Large intestine (tissue), 3 donors: ENCODE measurements at regions not wholly inside any gene's neighbourhood (a gene's known extent, or its start where the extent isn't known, plus 50 kb on each side); places are given as distances from the start of the nearest gene placed in this dataset.

Source experiments
- DNase-seq, 2 donors: peaks; one replicate each; pipeline versions ENCODE4 v3.0.0 to v3.0.0-alpha.2; 2013
- H3K27ac ChIP-seq: one replicate; pipeline ENCODE4 v1.5.1; 2013; ENCODE audit warnings: low read length
- H3K27me3 ChIP-seq: 2 replicates; pipeline ENCODE4 v1.6.1; 2013; ENCODE audit warnings: low read length; ENCODE audit not compliant: control insufficient read depth, insufficient read depth
- H3K36me3 ChIP-seq: 2 replicates; pipeline ENCODE4 v1.6.1; 2013; ENCODE audit warnings: low read length; ENCODE audit not compliant: control insufficient read depth, insufficient read depth
- H3K4me1 ChIP-seq: one replicate; pipeline ENCODE4 v1.6.1; 2013; ENCODE audit warnings: low read length; ENCODE audit not compliant: control insufficient read depth, insufficient read depth
- H3K4me3 ChIP-seq: one replicate; pipeline ENCODE4 v1.5.1; 2013; ENCODE audit warnings: low read length
- H3K9me3 ChIP-seq: one replicate; pipeline ENCODE4 v1.6.1; 2013; ENCODE audit warnings: mild to moderate bottlenecking, low read depth, low read length, moderate library complexity; ENCODE audit not compliant: control insufficient read depth
- whole genome bisulfite sequencing: methylation state at CpG from one replicate; pipeline ENCODE4 v1.1.5; 2013; ENCODE audit warnings: low lambda C conversion rate; ENCODE audit not compliant: insufficient coverage; 5-methylcytosine and 5-hydroxymethylcytosine counted together

DNA sequence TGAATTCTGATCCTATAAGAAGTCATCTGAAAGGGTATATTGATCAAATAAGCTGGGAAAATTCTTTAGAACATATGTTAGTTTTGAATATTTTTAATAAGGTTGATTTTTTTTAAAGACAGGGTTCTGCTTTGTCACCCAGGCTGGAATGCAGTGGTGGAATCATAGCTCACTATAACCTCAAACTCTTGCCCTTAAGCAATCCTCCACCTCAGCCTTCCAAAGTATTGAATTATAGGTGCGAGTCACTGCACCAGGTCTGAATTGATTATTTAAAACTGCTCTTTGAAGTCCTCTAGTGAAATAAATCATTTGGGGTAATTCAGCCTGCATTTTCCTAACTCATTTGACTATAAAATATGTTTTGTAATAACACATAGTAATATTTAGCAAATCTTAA lies 812.3 kb downstream of the PDHA2 start:
- H3K27me3 ChIP-seq = peaks cover 2% of the 10 kb centered on the region
- H3K36me3 ChIP-seq = no peaks in the 10 kb centered on the region
- WGBS = no CpG with 5 or more reads among the region's 1 CpG

GRCh38 chr4:96652821-96653220 lies 812.9 kb downstream of the PDHA2 start:
- H3K36me3 ChIP-seq = no peaks in the 10 kb centered on the region
- no peaks in the 10 kb centered on the region for H3K27me3 ChIP-seq
- H3K27ac ChIP-seq = no peak overlapping the region
- no peaks in the 10 kb centered on the region for H3K9me3 ChIP-seq
- WGBS = no CpG with 5 or more reads among the region's 7 CpGs
- no peak overlapping the region for H3K4me3 ChIP-seq
- DNase-seq = no peak
- no peaks in the 10 kb centered on the region for H3K4me1 ChIP-seq

More for the DNA sequence above, 812.3 kb downstream of the PDHA2 start:
- DNase-seq = no peak
- no peak overlapping the region for H3K27ac ChIP-seq
- H3K4me1 ChIP-seq = no peaks in the 10 kb centered on the region
- no peak overlapping the region for H3K4me3 ChIP-seq
- no peaks in the 10 kb centered on the region for H3K9me3 ChIP-seq

- no peaks in the 10 kb centered on the region for H3K9me3 ChIP-seq
- WGBS = no CpG with 5 or more reads among the region's 6 CpGs
- peak in 1 of 2 donors; percentile 4 for DNase-seq
Measured at GRCh38 chr4:96654045-96654444, 814.2 kb downstream of the PDHA2 start.

GRCh38 chr4:96670381-96670780 lies 830.5 kb downstream of the PDHA2 start:
- DNase-seq = no peak
- H3K4me3 ChIP-seq = no peak overlapping the region
- WGBS = 93% methylated on average over 2 of the region's 2 CpGs
- H3K36me3 ChIP-seq = no peaks in the 10 kb centered on the region
- H3K27ac ChIP-seq = no peak overlapping the region
- H3K27me3 ChIP-seq = no peaks in the 10 kb centered on the region
- no peaks in the 10 kb centered on the region for H3K4me1 ChIP-seq
- H3K9me3 ChIP-seq = no peaks in the 10 kb centered on the region

More at GRCh38 chr4:96654045-96654444, 814.2 kb downstream of the PDHA2 start:
- Histone ChIP-seq H3K36me3 (no peaks in the 10 kb centered on the region), H3K4me3 (no peak overlapping the region), H3K27me3 (no peaks in the 10 kb centered on the region), H3K4me1 (no peaks in the 10 kb centered on the region), H3K27ac (no peak overlapping the region)

DNA sequence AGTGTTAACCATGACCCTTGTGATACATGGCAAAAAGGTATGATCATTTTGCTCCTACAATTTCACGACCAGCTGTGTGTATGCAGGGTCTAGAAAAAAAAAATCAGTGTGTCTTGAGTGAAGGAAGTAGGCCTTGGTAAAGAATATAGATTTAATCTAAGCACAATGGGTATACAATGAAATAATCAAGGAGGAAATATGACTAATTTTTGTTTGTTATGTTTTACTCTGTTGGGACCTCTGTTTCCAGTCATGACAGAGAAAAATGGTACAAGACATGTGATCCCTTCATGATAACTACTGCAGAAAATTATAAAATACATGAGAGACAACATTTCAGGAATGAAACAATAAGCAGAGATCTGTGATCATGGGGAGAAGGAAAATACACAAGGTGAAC lies 835.5 kb downstream of the PDHA2 start:
- Histone ChIP-seq H3K36me3 (no peaks in the 10 kb centered on the region), H3K4me3 (no peak overlapping the region), H3K27me3 (no peaks in the 10 kb centered on the region), H3K27ac (no peak overlapping the region), H3K4me1 (no peaks in the 10 kb centered on the region), H3K9me3 (no peaks in the 10 kb centered on the region)
- WGBS = no CpG with 5 or more reads among the region's 1 CpG
- DNase-seq = no peak

GRCh38 chr4:96675896-96676295 lies 836.0 kb downstream of the PDHA2 start:
- Histone ChIP-seq H3K27ac (no peak overlapping the region), H3K27me3 (no peaks in the 10 kb centered on the region), H3K9me3 (no peaks in the 10 kb centered on the region), H3K4me1 (no peaks in the 10 kb centered on the region), H3K4me3 (no peak overlapping the region), H3K36me3 (no peaks in the 10 kb centered on the region)
- DNase-seq = no peak
- WGBS = no CpG with 5 or more reads among the region's 1 CpG

GRCh38 chr4:96676754-96677435 lies 837.0 kb downstream of the PDHA2 start:
- no CpG with 5 or more reads among the region's 3 CpGs for WGBS
- no peak for DNase-seq

DNA sequence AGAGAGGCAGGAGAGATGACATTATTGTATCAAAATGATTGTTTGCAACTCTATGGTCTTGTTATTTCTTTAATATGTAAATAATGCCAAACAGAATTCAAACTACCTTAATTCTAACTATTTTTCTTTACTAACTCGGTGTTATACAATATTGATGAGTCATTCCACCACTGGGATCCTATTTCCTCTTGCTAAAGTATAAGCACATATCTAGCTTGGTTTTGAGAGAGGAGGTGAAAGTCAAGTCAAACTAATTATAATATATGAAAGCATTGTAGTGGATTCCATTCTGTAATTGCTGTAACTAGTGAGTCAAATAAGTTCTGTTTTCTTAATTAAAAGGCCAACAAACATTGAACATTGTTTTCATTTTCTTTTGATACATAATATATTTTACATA lies 837.6 kb downstream of the PDHA2 start:
- Histone ChIP-seq H3K27me3 (no peaks in the 10 kb centered on the region), H3K4me3 (no peak overlapping the region), H3K4me1 (no peaks in the 10 kb centered on the region), H3K27ac (no peak overlapping the region), H3K36me3 (no peaks in the 10 kb centered on the region), H3K9me3 (no peaks in the 10 kb centered on the region)
- no peak for DNase-seq
- WGBS = no CpG with 5 or more reads among the region's 1 CpG

More at GRCh38 chr4:96676754-96677435, 837.0 kb downstream of the PDHA2 start:
- no peaks in the 10 kb centered on the region for H3K9me3 ChIP-seq
- no peaks in the 10 kb centered on the region for H3K36me3 ChIP-seq
- H3K27ac ChIP-seq = no peak overlapping the region
- H3K4me3 ChIP-seq = no peak overlapping the region
- no peaks in the 10 kb centered on the region for H3K4me1 ChIP-seq
- no peaks in the 10 kb centered on the region for H3K27me3 ChIP-seq

DNA sequence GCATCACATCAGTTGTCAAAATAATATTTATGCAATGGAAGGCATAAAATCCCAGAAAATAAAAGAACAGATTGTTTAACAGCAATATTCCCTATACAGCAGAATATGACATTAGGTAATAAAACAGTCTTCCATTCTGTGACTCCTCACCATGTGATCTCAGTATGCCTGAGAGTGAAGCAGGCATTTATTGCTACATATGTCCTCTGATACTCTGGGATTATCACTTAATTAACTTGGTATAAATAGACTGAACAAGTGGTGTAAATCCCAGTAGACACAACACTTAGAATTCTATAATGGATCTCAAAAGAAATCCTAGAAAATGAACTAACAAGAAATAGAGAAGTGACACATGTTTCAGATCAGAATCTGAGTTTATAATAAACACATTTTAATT lies 841.3 kb downstream of the PDHA2 start:
- Histone ChIP-seq H3K4me1 (no peaks in the 10 kb centered on the region), H3K27ac (no peak overlapping the region), H3K27me3 (no peaks in the 10 kb centered on the region), H3K4me3 (no peak overlapping the region), H3K9me3 (no peaks in the 10 kb centered on the region), H3K36me3 (no peaks in the 10 kb centered on the region)
- no peak for DNase-seq

DNA sequence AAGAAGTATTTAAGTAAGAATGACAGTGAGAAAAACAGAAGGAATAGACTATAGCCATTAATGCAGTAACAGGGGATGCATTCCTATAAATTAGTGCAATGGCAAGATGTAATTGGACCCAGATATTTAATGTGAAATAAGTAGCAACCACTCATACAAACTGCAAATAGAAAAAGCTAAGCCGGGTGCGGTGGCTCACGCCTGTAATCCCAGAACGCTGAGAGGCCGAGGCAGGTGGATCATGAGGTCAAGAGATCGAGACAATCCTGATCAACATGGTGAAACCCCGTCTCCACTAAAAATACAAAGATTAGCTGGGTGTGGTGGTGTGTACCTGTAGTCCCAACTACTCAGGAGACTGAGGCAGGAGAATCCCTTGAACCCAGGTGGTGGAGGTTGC lies 845.8 kb downstream of the PDHA2 start:
- H3K4me1 ChIP-seq = no peaks in the 10 kb centered on the region
- H3K4me3 ChIP-seq = no peak overlapping the region
- no peaks in the 10 kb centered on the region for H3K9me3 ChIP-seq
- H3K27ac ChIP-seq = no peak overlapping the region
- no peaks in the 10 kb centered on the region for H3K27me3 ChIP-seq
- DNase-seq = no peak
- no peaks in the 10 kb centered on the region for H3K36me3 ChIP-seq
- WGBS = no CpG with 5 or more reads among the region's 7 CpGs

- no peak for DNase-seq
- Histone ChIP-seq H3K9me3 (no peaks in the 10 kb centered on the region), H3K4me3 (no peak overlapping the region), H3K27me3 (no peaks in the 10 kb centered on the region), H3K4me1 (no peaks in the 10 kb centered on the region), H3K27ac (no peak overlapping the region), H3K36me3 (no peaks in the 10 kb centered on the region)
- no CpG with 5 or more reads among the region's 5 CpGs for WGBS
Measured at GRCh38 chr4:96691521-96691920, 851.6 kb downstream of the PDHA2 start.
